Stimulated activated CD8-positive, alpha-beta memory T cell treated with anti-CD3 and anti-CD28 coated beads, Interleukin-15, amount 100 ng/mL, for 4 hours (primary cell): ENCODE measurements at regions not wholly inside any gene's neighbourhood (a gene's known extent, or its start where the extent isn't known, plus 50 kb on each side); places are given as distances from the start of the nearest gene placed in this dataset.
"Not testable (repeated sequence)": the region's sequence is repeated elsewhere in the genome, so short reads cannot be mapped to it uniquely, and the experiment has no call there.

ENCODE experiments used
- DNase-seq, 2 donors: peaks; one replicate each; pipeline ENCODE4 v3.0.0-alpha.2; 2020; ENCODE audit warnings: low read depth in 2 of 2

- DNase-seq, result no peak
Observed at GRCh38 chrX:78603908-78604307, 55.2 kb downstream of the RTL3 start.

GRCh38 chrX:78595901-78596502 is 63.1 kb downstream of the RTL3 start:
- no peak for DNase-seq

- no peak for DNase-seq
Observed at GRCh38 chrX:78593701-78594100, 65.4 kb downstream of the RTL3 start.

- no peak for DNase-seq
Observed at GRCh38 chrX:78592030-78592429, 67.1 kb downstream of the RTL3 start.

- no peak for DNase-seq
Observed at GRCh38 chrX:78574306-78574705, 84.8 kb downstream of the RTL3 start.

GRCh38 chrX:78573630-78574029 is 85.5 kb downstream of the RTL3 start:
- DNase-seq, result no peak

- no peak for DNase-seq
Observed at GRCh38 chrX:78571849-78572248, 87.3 kb downstream of the RTL3 start.

GRCh38 chrX:78555401-78555980 is 103.6 kb downstream of the RTL3 start:
- DNase-seq, result no peak

GRCh38 chrX:78552628-78553027 is 106.5 kb downstream of the RTL3 start:
- not testable (repeated sequence) for DNase-seq

- DNase-seq, result no peak
Observed at GRCh38 chrX:78548012-78548411, 111.1 kb downstream of the RTL3 start.

- DNase-seq, result no peak
Observed at GRCh38 chrX:78545233-78545632, 113.9 kb downstream of the RTL3 start.

- DNase-seq, result no peak
Observed at GRCh38 chrX:78543281-78543680, 115.8 kb downstream of the RTL3 start.

- DNase-seq, result no peak
Observed at GRCh38 chrX:78540171-78540570, 119.0 kb downstream of the RTL3 start.

GRCh38 chrX:78534221-78534620 is 124.9 kb downstream of the RTL3 start:
- DNase-seq, result no peak

GRCh38 chrX:78532363-78532762 is 126.8 kb downstream of the RTL3 start:
- no peak for DNase-seq

GRCh38 chrX:78527818-78528217 is 131.3 kb downstream of the RTL3 start:
- no peak for DNase-seq

GRCh38 chrX:78527263-78527662 is 131.9 kb downstream of the RTL3 start:
- no peak for DNase-seq

GRCh38 chrX:78522601-78523000 is 136.5 kb downstream of the RTL3 start:
- no peak for DNase-seq

GRCh38 chrX:78517124-78517523 is 142.0 kb downstream of the RTL3 start:
- peak; percentile 4 to 36 for DNase-seq

- DNase-seq, result no peak
Observed at GRCh38 chrX:78514852-78515251, 144.3 kb downstream of the RTL3 start.

GRCh38 chrX:78513971-78514738 is 145.0 kb downstream of the RTL3 start:
- no peak for DNase-seq

GRCh38 chrX:78506248-78506647 is 152.9 kb downstream of the RTL3 start:
- no peak for DNase-seq

GRCh38 chrX:78496483-78496882 is 162.6 kb downstream of the RTL3 start:
- DNase-seq, result no peak
